Activated naive CD4-positive, alpha-beta T cell treated with anti-CD3 and anti-CD28 coated beads for 36 hours (primary cell): ENCODE measurements at regions not wholly inside any gene's neighbourhood (a gene's known extent, or its start where the extent isn't known, plus 50 kb on each side); places are given as distances from the start of the nearest gene placed in this dataset.

Experiments
- CTCF ChIA-PET: fragments of 350-600 bp; sonication (Branson Sonifier 250); formaldehyde crosslinking; loops from one replicate; lab custom pipeline; 2021; ENCODE audit warnings: antibody characterized with exemption; lab: Charles Lee
- DNase-seq: peaks from one replicate; pipeline ENCODE4 v3.0.0-alpha.2; 2020
- H3K27ac Mint-ChIP-seq: one replicate; pipeline ENCODE4 v1.8.0; 2021; ENCODE audit warnings: mild to moderate bottlenecking, mixed read lengths
- H3K27me3 Mint-ChIP-seq: one replicate; pipeline ENCODE4 v1.8.0; 2021; ENCODE audit warnings: low read depth, mixed read lengths
- H3K36me3 Mint-ChIP-seq: one replicate; pipeline ENCODE4 v1.8.0; 2021; ENCODE audit warnings: low read depth, mixed read lengths
- H3K4me1 Mint-ChIP-seq: one replicate; pipeline ENCODE4 v1.8.0; 2021; ENCODE audit warnings: low read depth, mixed read lengths
- H3K4me3 Mint-ChIP-seq: one replicate; pipeline ENCODE4 v1.8.0; 2021; ENCODE audit warnings: mild to moderate bottlenecking, moderate library complexity, mixed read lengths
- H3K9me3 Mint-ChIP-seq: one replicate; pipeline ENCODE4 v1.8.0; 2021; ENCODE audit warnings: mixed read lengths
- intact Hi-C: fragments of 100-400 bp; cut with micrococcal nuclease; formaldehyde crosslinking; loops from one replicate; pipeline ENCODE4 v1.15.1; 2023

DNA sequence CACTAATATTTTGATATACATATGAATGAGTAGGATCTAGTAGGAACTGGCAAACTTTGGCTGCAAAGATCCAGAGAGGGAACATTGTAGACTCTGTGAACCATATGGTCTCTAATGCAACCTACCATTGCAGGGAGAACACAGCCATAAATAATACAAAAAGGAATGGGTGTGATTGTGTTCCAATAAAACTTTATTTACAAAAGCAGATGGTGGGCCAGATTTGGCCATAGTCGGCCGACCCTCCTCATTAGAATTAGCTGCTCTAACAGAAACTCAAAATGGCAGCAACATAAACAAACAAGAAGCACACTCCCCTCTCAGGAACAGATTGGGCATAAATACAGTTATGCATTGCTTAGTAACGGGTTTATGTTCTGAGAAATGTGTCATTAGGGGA is 198.1 kb upstream of the RBPJ start:
- no peak overlapping the region for H3K4me3 Mint-ChIP-seq
- H3K27me3 Mint-ChIP-seq = peaks cover 11% of the 10 kb centered on the region
- no peaks in the 10 kb centered on the region for H3K9me3 Mint-ChIP-seq
- no peak overlapping the region for H3K27ac Mint-ChIP-seq
- CTCF ChIA-PET = no interaction called here
- DNase-seq = no peak
- intact Hi-C loops = no loop called here
- no peaks in the 10 kb centered on the region for H3K36me3 Mint-ChIP-seq
- H3K4me1 Mint-ChIP-seq = no peaks in the 10 kb centered on the region

DNA sequence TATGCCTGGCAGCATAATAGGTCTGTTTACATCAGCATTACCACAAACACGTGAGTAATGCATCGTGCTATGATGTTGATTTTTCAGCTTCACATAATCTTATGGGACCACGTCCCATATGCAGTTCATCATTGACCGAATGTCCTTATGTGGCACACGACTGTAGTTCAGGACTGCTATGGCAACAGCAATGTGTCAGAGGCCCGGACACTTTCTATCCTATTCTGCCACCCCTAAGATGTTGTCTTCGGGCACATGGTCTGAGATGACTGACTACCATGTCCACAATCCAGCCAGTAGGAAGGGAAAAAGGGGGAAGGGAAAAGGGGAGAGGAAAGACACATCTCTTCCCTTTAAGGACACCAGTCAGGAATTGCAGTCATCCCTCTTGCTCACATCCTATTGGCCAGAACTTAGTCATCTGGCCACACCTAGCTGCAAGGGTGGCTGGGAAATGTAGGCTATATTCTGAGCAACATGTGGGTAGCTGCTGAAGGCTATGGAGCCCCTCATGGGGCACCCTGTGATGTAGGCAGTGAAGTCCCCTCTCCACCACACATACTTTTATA is 196.0 kb upstream of the RBPJ start:
- Mint-ChIP-seq H3K27me3 (peaks cover 5% of the 10 kb centered on the region), H3K27ac (no peak overlapping the region), H3K36me3 (no peaks in the 10 kb centered on the region), H3K4me3 (no peak overlapping the region), H3K9me3 (peaks cover 10% of the 10 kb centered on the region), H3K4me1 (no peaks in the 10 kb centered on the region)
- CTCF ChIA-PET = no interaction called here
- no peak for DNase-seq
- intact Hi-C loops = no loop called here

DNA sequence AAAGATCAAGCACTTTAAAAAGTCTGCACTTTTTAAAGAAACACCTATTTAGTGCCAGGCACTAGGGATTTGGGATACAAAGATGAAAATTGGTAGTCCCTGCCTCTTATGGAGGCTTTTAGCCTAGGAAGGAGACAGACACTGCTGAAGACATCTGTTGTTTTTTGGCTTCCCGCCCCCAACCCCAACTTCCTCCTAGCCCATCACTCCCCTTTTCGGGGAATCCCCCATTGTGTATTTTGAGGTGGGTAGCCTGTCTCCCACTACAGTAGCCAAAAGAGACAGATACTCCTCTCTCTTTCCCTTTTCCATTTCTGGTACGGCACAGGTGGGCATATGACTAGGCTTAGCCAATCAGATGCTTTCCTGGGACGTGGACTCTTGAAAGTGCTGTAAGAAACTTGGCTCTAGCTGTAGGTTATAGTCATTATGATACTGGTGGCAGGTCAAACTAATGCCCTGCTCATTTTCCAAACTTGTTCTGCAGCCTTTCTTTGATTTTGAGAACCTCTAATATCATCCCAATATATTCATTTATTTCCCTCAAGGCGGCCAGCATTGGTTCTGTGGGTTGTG is 194.6 kb upstream of the RBPJ start:
- intact Hi-C loops = no loop called here
- DNase-seq = no peak
- Mint-ChIP-seq H3K27me3 (no peaks in the 10 kb centered on the region), H3K4me3 (no peak overlapping the region), H3K4me1 (peaks cover 4% of the 10 kb centered on the region), H3K27ac (no peak overlapping the region), H3K9me3 (peaks cover 10% of the 10 kb centered on the region), H3K36me3 (no peaks in the 10 kb centered on the region)
- CTCF ChIA-PET = interaction anchor here (0.6 kb wide), 1 partner anchor 72 kb away, joined by 3 read pairs; no protein-coding TSS in a partner anchor

DNA sequence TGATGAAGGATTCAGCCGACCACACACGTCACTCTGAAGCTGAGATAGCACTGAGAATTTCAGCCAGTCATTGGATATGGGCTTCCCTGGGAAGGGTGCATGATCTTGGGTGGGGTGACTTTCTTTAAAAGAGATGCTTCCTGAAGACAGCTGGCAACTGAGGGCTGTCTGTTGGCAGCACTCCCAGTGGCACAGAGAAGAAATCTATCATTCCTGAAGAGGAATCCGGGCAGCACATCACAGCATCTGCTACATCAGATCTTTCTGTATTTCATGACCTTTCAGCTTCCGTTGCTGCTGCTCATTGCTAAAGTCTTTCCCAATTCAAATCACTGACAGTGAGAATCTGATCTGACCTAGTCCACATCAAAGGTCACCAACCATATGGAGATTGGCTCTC is 193.8 kb upstream of the RBPJ start:
- Mint-ChIP-seq H3K27ac (no peak overlapping the region), H3K36me3 (no peaks in the 10 kb centered on the region), H3K4me3 (no peak overlapping the region), H3K4me1 (peaks cover 4% of the 10 kb centered on the region), H3K27me3 (no peaks in the 10 kb centered on the region), H3K9me3 (peaks cover 10% of the 10 kb centered on the region)
- intact Hi-C loops = no loop called here
- no peak for DNase-seq
- CTCF ChIA-PET = interaction anchor here (1.6 kb wide), 1 partner anchor 12 kb away, joined by 3 read pairs; no protein-coding TSS in a partner anchor

DNA sequence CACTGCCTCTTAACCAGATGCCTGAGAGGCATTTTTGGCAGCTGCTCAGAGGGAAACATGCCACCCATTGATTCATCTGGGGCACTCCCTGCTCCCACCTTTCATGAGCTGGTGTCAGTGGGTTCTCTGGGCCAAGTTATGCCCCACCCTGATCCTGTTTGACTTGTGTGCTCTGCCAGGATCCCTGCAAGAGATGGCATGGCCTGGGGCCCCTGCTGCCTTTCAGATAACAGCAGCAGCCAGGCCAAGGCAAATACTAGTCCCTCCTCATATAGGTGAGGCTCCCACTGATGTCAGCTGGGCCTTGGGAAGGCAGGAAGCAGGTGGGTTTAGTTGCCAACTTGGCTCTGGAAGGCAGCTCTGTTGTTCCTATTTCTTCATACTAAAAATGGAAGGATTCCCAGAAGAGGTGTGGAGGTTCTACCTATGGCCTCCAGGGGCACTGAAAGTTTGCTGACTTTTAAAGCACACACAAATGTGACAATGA is 192.9 kb upstream of the RBPJ start:
- H3K4me1 Mint-ChIP-seq = peaks cover 5% of the 10 kb centered on the region
- H3K27ac Mint-ChIP-seq = no peak overlapping the region
- CTCF ChIA-PET = interaction anchor here (1.6 kb wide), 1 partner anchor 11 kb away, joined by 3 read pairs; no protein-coding TSS in a partner anchor
- no peaks in the 10 kb centered on the region for H3K36me3 Mint-ChIP-seq
- no peaks in the 10 kb centered on the region for H3K27me3 Mint-ChIP-seq
- H3K4me3 Mint-ChIP-seq = no peak overlapping the region
- intact Hi-C loops = no loop called here
- peaks cover 10% of the 10 kb centered on the region for H3K9me3 Mint-ChIP-seq
- no peak for DNase-seq

DNA sequence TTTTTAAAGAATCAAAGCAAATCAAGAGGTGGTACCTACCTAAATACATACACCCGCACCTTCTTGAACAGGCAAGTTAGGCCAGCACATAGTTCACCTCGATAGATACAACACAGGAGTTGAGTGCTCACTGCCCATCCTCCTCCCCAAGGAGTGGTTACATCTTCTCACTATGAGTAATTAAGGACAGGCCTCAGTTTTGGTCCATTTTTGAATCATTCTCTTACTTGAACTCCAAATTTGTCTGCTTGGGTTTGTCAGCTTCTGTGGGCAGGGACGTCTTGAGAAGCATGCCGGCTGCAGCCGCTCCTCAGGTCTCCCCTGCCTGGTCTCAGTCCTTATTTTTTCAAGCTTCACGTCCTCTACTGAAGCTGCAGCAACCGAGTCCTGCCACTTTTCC is 190.6 kb upstream of the RBPJ start:
- DNase-seq = no peak
- CTCF ChIA-PET = no interaction called here
- intact Hi-C loops = no loop called here
- H3K27me3 Mint-ChIP-seq = no peaks in the 10 kb centered on the region
- no peaks in the 10 kb centered on the region for H3K36me3 Mint-ChIP-seq
- H3K4me3 Mint-ChIP-seq = no peak overlapping the region
- peaks cover 11% of the 10 kb centered on the region for H3K4me1 Mint-ChIP-seq
- H3K27ac Mint-ChIP-seq = no peak overlapping the region
- H3K9me3 Mint-ChIP-seq = peaks cover 13% of the 10 kb centered on the region

DNA sequence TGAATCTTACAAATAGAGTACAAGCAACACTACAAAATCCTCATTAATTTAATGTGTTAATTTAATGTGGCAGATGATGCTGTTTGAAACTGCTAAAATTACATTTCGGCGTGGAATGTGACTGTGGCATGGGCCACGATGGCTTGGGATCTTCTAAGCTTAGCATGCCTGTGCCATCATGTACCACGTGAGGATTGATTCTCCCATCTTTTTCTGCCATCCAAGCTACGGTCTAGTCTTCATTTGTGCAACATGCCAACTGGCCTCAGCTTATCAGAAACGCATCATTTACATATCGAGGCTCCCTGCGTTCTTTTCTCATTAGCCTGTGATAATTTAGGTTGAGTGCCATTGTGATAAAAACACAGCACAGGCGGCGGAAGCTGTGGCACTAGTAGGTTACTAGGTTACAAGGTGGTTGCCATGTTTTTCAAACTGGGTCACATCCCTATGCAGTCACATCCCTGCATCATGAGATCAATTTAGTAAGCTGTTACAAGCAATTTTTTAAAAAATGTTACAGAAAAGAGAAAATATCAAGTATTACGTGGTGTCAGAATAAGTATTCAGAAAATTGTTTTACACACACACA is 189.9 kb upstream of the RBPJ start:
- H3K27me3 Mint-ChIP-seq = no peaks in the 10 kb centered on the region
- H3K27ac Mint-ChIP-seq = no peak overlapping the region
- intact Hi-C loops = no loop called here
- H3K9me3 Mint-ChIP-seq = peaks cover 13% of the 10 kb centered on the region
- H3K4me3 Mint-ChIP-seq = no peak overlapping the region
- CTCF ChIA-PET = no interaction called here
- no peak for DNase-seq
- H3K36me3 Mint-ChIP-seq = no peaks in the 10 kb centered on the region
- H3K4me1 Mint-ChIP-seq = peaks cover 11% of the 10 kb centered on the region

DNA sequence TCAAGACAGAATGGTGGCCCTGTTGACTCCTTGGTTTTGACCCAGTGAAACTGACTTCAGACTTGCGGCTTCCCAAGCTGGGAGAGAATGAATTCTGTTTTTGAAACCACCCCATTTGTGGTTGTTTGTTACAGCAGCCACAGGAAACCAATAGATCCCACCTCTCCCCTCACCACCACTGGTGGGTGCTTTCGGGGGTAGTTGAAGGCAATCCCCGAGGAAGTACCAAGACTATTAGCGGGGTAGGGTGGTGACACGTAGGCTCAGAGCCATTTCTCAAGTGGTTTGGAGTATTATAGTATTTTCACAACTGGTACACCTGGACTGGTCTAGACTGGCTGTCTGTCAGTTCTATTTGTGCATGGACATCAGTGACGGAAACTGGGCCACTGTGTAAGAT is 189.1 kb upstream of the RBPJ start:
- Mint-ChIP-seq H3K27me3 (no peaks in the 10 kb centered on the region), H3K4me3 (no peak overlapping the region), H3K9me3 (peaks cover 13% of the 10 kb centered on the region), H3K27ac (no peak overlapping the region), H3K36me3 (no peaks in the 10 kb centered on the region), H3K4me1 (peaks cover 11% of the 10 kb centered on the region)
- intact Hi-C loops = no loop called here
- CTCF ChIA-PET = no interaction called here
- DNase-seq = no peak

DNA sequence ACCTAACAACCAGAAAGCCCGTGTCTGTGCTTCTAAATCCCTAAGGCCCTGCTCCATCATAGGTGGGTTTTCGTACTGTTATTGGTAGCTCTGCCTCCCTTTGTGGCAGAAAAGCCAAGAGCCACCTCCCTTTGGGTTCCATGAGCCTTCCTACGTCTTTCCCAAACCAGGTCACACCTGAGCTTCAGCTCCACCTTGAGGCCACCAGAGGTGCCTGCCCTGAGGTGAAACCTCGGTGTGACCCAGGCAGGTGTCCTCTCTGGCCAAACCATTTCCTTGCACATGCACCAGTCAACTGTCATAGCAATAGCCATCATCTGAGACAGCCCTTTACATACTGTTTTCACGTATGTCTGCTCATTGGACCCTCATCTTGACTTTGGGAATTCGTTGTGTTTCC is 188.0 kb upstream of the RBPJ start:
- H3K27ac Mint-ChIP-seq = no peak overlapping the region
- DNase-seq = no peak
- CTCF ChIA-PET = interaction anchor here (1.3 kb wide), 1 partner anchor 29 kb away, joined by 3 read pairs; no protein-coding TSS in a partner anchor
- peaks cover 11% of the 10 kb centered on the region for H3K4me1 Mint-ChIP-seq
- intact Hi-C loops = no loop called here
- H3K27me3 Mint-ChIP-seq = no peaks in the 10 kb centered on the region
- H3K9me3 Mint-ChIP-seq = peaks cover 13% of the 10 kb centered on the region
- H3K4me3 Mint-ChIP-seq = no peak overlapping the region
- H3K36me3 Mint-ChIP-seq = no peaks in the 10 kb centered on the region

DNA sequence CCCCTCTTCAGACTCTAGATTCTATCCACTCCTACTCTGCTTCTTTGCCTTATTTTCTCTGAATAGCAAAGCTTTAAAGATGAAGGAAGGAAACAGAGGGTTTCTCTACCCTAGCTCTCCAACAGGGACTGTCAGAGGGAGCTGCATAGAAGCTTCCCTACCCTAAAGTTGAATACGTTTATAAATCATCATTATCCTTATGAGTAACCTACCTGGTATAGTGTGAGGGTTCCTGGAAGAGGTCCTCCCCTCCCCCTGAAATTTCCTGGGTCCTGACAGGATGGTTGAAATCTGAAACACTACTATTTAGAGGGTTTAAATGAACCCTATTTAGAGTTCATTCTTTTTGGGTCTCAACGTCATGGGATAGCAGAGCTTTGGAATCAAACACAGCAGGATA is 187.0 kb upstream of the RBPJ start:
- intact Hi-C loops = no loop called here
- no peak overlapping the region for H3K4me3 Mint-ChIP-seq
- H3K27ac Mint-ChIP-seq = peak overlapping the region; percentile 4
- peaks cover 6% of the 10 kb centered on the region for H3K9me3 Mint-ChIP-seq
- no peaks in the 10 kb centered on the region for H3K36me3 Mint-ChIP-seq
- DNase-seq = peak; percentile 12
- H3K4me1 Mint-ChIP-seq = peaks cover 11% of the 10 kb centered on the region
- CTCF ChIA-PET = interaction anchor here (0.8 to 1.3 kb wide), 3 partner anchors 13 to 28 kb away, joined by 3 read pairs; no protein-coding TSS in a partner anchor
- H3K27me3 Mint-ChIP-seq = no peaks in the 10 kb centered on the region

DNA sequence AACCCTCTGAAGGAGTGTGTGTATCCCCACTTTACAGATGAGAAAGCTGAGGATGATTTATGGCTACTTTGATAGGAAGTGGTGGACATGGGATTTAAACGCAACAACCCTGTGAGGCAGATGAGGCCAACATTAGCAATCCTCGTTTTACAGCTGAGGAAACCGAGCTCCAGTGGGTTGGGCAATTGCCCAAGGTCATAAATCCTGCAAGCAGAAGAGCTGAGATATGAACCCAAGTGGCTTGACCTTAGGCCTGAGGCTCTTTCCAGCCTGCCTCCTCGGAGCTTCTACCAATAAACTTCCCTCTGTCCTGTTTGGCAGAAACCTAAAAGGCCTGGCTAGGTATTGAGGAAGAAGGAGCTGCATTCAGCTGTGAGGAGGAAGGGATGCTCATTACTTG is 185.5 kb upstream of the RBPJ start:
- H3K4me3 Mint-ChIP-seq = no peak overlapping the region
- CTCF ChIA-PET = interaction anchor here (0.6 kb wide), 1 partner anchor 43 kb away, joined by 4 read pairs; no protein-coding TSS in a partner anchor
- peaks cover 10% of the 10 kb centered on the region for H3K4me1 Mint-ChIP-seq
- no peaks in the 10 kb centered on the region for H3K27me3 Mint-ChIP-seq
- no peaks in the 10 kb centered on the region for H3K36me3 Mint-ChIP-seq
- no peak for DNase-seq
- H3K27ac Mint-ChIP-seq = no peak overlapping the region
- intact Hi-C loops = no loop called here
- H3K9me3 Mint-ChIP-seq = peaks cover 3% of the 10 kb centered on the region

DNA sequence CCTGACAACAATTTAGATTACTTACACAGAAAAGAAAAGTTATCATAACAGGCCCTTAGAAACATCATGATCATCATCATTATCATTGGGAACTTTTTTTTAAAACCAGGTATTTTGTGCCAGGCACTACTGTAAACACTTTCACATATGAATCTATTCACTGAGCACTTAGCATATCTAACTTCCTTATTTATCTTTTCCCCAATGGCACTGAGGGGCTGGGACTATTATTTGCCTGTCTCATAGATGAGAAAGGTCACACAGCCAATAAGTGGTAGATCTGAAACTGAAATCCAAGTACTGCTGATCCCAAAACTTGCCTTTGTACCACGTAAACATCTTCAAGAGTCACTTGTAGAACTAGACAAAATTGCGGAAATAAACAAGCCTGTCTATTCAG is 184.2 kb upstream of the RBPJ start:
- Mint-ChIP-seq H3K36me3 (no peaks in the 10 kb centered on the region), H3K4me1 (peaks cover 8% of the 10 kb centered on the region), H3K27ac (no peak overlapping the region), H3K27me3 (no peaks in the 10 kb centered on the region), H3K9me3 (peaks cover 3% of the 10 kb centered on the region), H3K4me3 (no peak overlapping the region)
- no peak for DNase-seq
- intact Hi-C loops = no loop called here
- CTCF ChIA-PET = interaction anchor here (0.6 kb wide), 1 partner anchor 81 kb away, joined by 3 read pairs; no protein-coding TSS in a partner anchor
